Activated CD4-positive, alpha-beta memory T cell treated with anti-CD3 and anti-CD28 coated beads for 36 hours (primary cell): ENCODE measurements at regions not wholly inside any gene's neighbourhood (a gene's known extent, or its start where the extent isn't known, plus 50 kb on each side); places are given as distances from the start of the nearest gene placed in this dataset.

ENCODE experiments used
- CTCF ChIA-PET: fragments of 350-600 bp; sonication (Branson Sonifier 250); formaldehyde crosslinking; loops from one replicate; lab custom pipeline; 2021; ENCODE audit warnings: antibody characterized with exemption, inconsistent platforms; lab: Charles Lee
- POLR2A ChIA-PET: fragments of 350-600 bp; sonication (Branson Sonifier 250); formaldehyde crosslinking; loops from one replicate; lab custom pipeline; 2021; ENCODE audit warnings: antibody characterized with exemption; lab: Charles Lee
- DNase-seq: peaks from one replicate; pipeline ENCODE4 v3.0.0-alpha.2; 2020
- H3K27ac Mint-ChIP-seq: one replicate; pipeline ENCODE4 v1.8.0; 2021; ENCODE audit warnings: mixed read lengths
- H3K27me3 Mint-ChIP-seq: one replicate; pipeline ENCODE4 v1.8.0; 2021; ENCODE audit warnings: mixed read lengths
- H3K36me3 Mint-ChIP-seq: one replicate; pipeline ENCODE4 v1.8.0; 2021; ENCODE audit warnings: mixed read lengths
- H3K4me1 Mint-ChIP-seq: one replicate; pipeline ENCODE4 v1.8.0; 2021; ENCODE audit warnings: low read depth, mixed read lengths
- H3K4me3 Mint-ChIP-seq: one replicate; pipeline ENCODE4 v1.8.0; 2021; ENCODE audit warnings: mild to moderate bottlenecking, mixed read lengths
- H3K9me3 Mint-ChIP-seq: one replicate; pipeline ENCODE4 v1.8.0; 2021; ENCODE audit warnings: mixed read lengths
- intact Hi-C: fragments of 100-400 bp; cut with micrococcal nuclease; formaldehyde crosslinking; loops from one replicate; pipeline ENCODE4 v1.15.1; 2023

DNA sequence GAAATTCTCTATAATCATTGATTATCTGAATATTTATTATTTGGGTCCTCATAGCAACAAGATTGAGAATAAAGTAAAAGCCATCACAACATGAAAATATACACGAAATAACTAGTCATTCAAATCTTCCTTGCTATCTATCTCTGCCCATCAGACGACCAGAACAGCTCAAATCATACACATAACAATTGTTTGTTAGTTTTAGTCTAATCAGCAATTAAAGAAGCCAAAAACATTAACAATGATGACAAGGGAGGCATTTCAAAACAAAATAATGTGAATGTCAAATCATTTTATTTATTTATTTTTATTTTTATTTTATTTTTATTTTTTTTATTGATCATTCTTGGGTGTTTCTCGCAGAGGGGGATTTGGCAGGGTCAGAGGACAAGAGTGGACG, 106.0 kb upstream of the BNC2 start:
- ChIA-PET CTCF (no interaction called here), POLR2A (no interaction called here)
- intact Hi-C loops: no loop called here
- H3K4me1 Mint-ChIP-seq: no peaks in the 10 kb centered on the region
- no peak for DNase-seq
- no peak overlapping the region for H3K4me3 Mint-ChIP-seq
- H3K36me3 Mint-ChIP-seq: no peaks in the 10 kb centered on the region
- no peak overlapping the region for H3K27ac Mint-ChIP-seq
- no peaks in the 10 kb centered on the region for H3K27me3 Mint-ChIP-seq
- H3K9me3 Mint-ChIP-seq: peaks cover 15% of the 10 kb centered on the region

DNA sequence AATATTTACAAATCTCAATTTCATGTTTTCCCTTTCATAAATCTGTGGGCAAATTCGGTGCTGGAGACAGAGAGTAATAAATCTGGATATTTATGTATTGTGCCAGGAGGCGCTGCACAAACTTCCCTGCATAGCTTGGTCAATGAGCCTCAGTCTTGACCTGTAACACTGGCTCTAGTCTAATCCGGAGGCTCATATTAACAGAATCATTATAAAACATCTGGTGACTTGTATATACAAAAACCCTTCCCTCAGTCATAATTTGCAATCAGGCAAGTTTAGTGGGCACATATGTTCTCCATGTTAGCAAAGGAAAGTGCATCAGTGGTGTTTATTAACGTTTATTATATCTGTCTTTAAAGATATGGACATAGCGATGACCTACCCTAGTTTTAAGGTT, 104.0 kb upstream of the BNC2 start:
- CTCF ChIA-PET: no interaction called here
- Mint-ChIP-seq H3K9me3 (peaks cover 15% of the 10 kb centered on the region), H3K4me3 (no peak overlapping the region), H3K27ac (no peak overlapping the region), H3K4me1 (no peaks in the 10 kb centered on the region), H3K27me3 (no peaks in the 10 kb centered on the region), H3K36me3 (no peaks in the 10 kb centered on the region)
- intact Hi-C loops: no loop called here
- DNase-seq: no peak
- POLR2A ChIA-PET: no interaction called here

DNA sequence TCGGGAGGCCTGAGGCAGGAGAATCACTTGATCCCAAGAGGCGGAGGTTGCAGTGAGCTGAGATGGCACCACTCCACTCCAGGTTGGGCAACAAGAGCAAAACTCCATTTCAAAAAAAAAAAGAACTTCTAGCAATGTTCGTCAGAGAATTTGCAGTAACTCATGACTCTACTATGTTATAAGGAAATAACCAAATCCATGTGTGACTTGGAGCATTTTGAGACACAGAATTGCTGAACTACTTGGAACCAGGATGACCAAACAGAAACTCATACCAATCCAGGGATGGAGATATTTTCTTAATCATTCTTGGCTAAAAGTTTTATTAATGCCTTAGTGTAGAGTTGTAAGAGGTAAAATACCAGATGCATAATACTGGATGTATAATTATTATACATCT, 99.9 kb upstream of the BNC2 start:
- POLR2A ChIA-PET: no interaction called here
- Mint-ChIP-seq H3K4me3 (no peak overlapping the region), H3K27me3 (no peaks in the 10 kb centered on the region), H3K4me1 (no peaks in the 10 kb centered on the region), H3K9me3 (peaks cover 12% of the 10 kb centered on the region), H3K36me3 (no peaks in the 10 kb centered on the region), H3K27ac (no peak overlapping the region)
- intact Hi-C loops: no loop called here
- CTCF ChIA-PET: no interaction called here
- DNase-seq: no peak

DNA sequence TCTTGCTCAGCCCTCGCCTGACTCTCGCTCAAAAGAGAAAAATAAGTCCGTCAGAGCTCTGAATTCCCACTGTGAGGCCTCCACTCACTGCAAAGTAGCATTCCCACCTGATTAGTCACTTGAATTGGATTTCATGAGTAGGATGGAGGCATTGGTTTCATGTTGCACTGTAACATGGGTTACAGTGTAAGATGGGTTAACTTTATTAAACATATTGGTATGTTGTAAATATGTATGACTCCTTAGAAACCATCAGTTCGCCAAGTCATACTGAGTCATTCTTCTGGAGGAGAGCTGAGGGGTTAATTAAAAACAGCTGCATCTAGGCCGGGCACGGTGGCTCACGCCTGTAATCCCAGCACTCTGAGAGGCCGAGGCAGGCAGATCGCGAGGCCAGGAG, 93.8 kb upstream of the BNC2 start:
- no peaks in the 10 kb centered on the region for H3K4me1 Mint-ChIP-seq
- ChIA-PET CTCF (no interaction called here), POLR2A (no interaction called here)
- no peak for DNase-seq
- H3K36me3 Mint-ChIP-seq: no peaks in the 10 kb centered on the region
- H3K27ac Mint-ChIP-seq: no peak overlapping the region
- no peak overlapping the region for H3K4me3 Mint-ChIP-seq
- peaks cover 19% of the 10 kb centered on the region for H3K9me3 Mint-ChIP-seq
- no peaks in the 10 kb centered on the region for H3K27me3 Mint-ChIP-seq
- intact Hi-C loops: no loop called here

DNA sequence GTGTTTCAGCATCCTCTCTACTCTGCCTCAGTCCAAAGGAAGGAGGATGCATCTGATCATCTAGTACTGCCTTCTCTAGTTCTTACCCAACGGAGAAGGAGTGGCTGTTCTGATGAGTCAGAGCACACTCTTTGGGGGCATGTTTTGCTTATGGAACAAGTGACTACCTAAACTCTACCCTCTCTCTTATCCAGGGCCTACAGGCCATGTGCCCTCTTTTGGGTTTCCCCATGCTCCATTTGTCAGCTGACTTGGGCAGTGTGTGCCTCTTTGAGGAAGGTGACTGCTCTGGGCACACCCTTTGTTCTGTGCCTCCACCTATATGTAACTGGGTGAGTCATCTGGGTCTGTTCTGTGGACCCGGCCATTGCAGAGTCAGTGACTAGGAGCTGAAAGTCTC, 89.6 kb upstream of the BNC2 start:
- Mint-ChIP-seq H3K4me1 (no peaks in the 10 kb centered on the region), H3K27me3 (no peaks in the 10 kb centered on the region), H3K4me3 (no peak overlapping the region), H3K36me3 (no peaks in the 10 kb centered on the region), H3K27ac (no peak overlapping the region), H3K9me3 (peaks cover 19% of the 10 kb centered on the region)
- no peak for DNase-seq
- POLR2A ChIA-PET: no interaction called here
- CTCF ChIA-PET: no interaction called here
- intact Hi-C loops: no loop called here

DNA sequence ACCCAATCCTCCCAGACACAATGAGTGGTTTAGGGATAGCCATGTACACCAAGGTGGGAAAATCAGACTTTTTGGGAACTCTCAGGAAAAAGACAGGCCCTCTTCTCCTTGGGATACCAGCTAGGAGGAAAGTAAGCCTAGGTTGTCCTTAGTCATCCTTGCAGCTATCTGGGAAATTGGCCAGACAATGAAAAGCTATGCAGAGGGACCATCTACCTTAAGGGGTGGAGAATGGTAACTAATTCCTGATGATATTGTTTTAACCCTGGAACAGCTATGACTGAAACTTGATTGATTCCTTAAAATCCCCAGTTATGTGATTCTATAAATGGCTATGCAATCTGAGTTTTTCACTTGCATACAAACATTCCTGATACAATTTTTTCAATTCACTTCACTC, 88.9 kb upstream of the BNC2 start:
- Mint-ChIP-seq H3K36me3 (no peaks in the 10 kb centered on the region), H3K4me3 (no peak overlapping the region), H3K27ac (no peak overlapping the region), H3K9me3 (peaks cover 19% of the 10 kb centered on the region), H3K27me3 (no peaks in the 10 kb centered on the region), H3K4me1 (no peaks in the 10 kb centered on the region)
- DNase-seq: no peak
- intact Hi-C loops: no loop called here
- CTCF ChIA-PET: no interaction called here
- POLR2A ChIA-PET: no interaction called here

DNA sequence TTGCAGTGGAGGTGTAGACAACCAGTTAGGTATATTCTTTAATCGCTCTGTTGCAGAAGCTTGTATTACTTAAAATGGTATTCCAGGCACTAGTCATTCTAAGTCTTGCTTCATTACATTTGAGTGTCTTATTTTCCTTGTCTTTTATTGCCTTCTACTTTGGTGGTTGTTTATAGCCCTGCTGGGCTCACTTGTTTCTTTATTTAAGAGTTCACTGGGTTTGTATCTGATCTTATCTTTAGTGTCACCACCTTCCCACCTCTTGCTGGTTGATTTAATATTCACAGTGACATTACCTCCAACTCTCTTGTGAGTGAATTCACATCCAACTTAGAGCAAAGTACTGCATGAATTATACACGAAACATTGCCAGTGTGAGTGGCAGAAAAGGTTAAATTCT, 83.6 kb upstream of the BNC2 start:
- H3K27me3 Mint-ChIP-seq: no peaks in the 10 kb centered on the region
- no peak overlapping the region for H3K27ac Mint-ChIP-seq
- POLR2A ChIA-PET: no interaction called here
- no peak for DNase-seq
- no peaks in the 10 kb centered on the region for H3K9me3 Mint-ChIP-seq
- H3K4me1 Mint-ChIP-seq: no peaks in the 10 kb centered on the region
- CTCF ChIA-PET: no interaction called here
- H3K36me3 Mint-ChIP-seq: no peaks in the 10 kb centered on the region
- intact Hi-C loops: no loop called here
- H3K4me3 Mint-ChIP-seq: no peak overlapping the region

DNA sequence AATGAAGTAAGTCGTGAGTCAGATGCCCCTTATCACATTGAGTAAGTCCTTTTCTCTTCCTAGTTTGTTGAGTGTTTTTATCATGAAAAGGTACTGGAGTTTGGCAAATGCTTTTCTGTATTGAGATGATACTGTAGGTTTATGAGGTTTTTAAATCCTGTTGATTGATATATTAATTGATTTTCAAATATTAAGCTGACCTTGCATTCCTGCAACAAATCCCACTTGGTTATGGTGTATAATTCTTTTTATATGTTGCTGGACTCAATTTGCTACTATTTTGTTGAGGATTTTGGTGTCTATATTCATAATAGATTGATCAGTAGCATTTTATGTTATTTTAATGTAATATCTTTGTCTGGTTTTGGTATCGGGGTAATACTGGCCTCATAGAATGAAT, 81.0 kb upstream of the BNC2 start:
- H3K27me3 Mint-ChIP-seq: no peaks in the 10 kb centered on the region

DNA sequence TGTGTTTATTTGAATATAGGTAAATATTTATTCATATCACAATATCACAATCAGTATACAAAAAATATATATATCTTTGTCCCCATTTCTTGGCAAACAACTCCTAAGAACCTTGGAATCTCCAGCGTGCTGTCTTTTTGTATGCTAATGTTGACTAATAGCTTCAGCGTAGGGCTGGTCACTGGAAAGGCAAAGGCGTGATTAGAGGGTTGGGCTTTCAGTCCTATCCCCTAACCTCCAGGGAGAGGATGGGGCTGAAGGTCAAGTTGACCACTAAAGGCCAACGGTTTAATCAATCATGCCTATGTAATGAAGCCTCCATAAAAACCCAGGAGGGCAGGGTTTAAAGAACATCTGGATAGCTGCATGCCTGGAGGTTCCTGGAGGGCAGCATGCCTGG, 79.6 kb upstream of the BNC2 start:
- H3K36me3 Mint-ChIP-seq: no peaks in the 10 kb centered on the region
- H3K9me3 Mint-ChIP-seq: no peaks in the 10 kb centered on the region
- no peak overlapping the region for H3K27ac Mint-ChIP-seq
- H3K4me1 Mint-ChIP-seq: no peaks in the 10 kb centered on the region
- no peaks in the 10 kb centered on the region for H3K27me3 Mint-ChIP-seq
- DNase-seq: no peak
- H3K4me3 Mint-ChIP-seq: no peak overlapping the region
- intact Hi-C loops: no loop called here
- ChIA-PET CTCF (no interaction called here), POLR2A (no interaction called here)

More for the DNA sequence above, 81.0 kb upstream of the BNC2 start:
- H3K27ac Mint-ChIP-seq: no peak overlapping the region
- CTCF ChIA-PET: no interaction called here
- H3K9me3 Mint-ChIP-seq: no peaks in the 10 kb centered on the region
- intact Hi-C loops: no loop called here
- no peaks in the 10 kb centered on the region for H3K36me3 Mint-ChIP-seq
- H3K4me1 Mint-ChIP-seq: no peaks in the 10 kb centered on the region
- DNase-seq: no peak
- H3K4me3 Mint-ChIP-seq: no peak overlapping the region
- POLR2A ChIA-PET: no interaction called here

DNA sequence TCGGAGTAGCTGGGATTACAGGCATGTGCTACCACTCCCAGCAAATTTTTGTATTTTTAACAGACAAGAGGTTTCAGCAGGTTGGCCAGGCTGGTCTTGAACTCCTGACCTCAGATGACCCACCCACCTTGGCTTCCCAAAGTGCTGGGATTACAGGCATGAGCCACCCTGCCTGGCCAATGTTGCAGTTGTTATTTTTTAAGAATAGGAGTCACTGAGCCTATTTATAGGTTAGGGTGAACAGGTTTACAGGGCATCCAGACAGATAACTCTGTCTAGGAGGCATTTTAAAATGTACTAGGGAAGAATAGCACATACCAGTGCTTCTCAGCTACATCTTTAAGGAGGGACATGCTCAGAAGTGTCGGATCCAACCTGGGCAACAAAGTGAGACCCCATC, 60.1 kb upstream of the BNC2 start:
- CTCF ChIA-PET: no interaction called here

DNA sequence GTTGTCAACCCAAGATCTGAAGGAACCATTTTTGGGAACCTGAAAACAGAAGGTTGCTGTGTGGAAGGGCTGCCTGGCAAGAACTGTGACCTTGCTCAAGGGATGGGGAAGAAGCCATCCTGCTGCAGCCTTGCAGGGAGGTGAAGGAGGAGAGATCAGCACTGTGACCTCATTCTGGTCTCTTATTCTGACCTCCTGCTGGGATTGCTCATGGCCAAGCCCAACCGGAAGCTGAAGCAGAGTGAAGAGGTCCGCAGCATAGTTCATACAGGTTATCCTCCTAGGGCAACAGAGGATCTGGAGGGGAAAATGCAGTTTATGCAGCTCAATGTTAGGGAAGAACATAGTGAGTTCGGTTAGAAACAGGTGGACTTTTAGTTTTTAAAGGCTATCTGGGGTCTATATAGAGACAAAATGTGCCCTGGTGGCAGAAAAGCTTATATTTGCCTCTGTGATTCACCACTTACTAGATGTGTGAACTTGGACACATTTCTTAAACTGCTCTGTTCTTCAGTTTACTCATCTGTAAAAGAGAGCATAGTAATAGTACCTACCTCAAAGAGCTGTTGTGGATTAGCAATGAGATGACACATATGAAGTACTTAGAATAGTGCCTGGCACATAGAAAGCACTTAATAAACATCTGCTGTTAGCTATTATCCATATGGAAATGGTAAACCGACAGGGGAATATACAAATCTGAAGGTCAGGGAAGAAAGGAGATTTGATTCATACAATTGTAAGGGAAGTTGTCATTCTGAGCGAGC, 57.9 kb upstream of the BNC2 start:
- no peaks in the 10 kb centered on the region for H3K27me3 Mint-ChIP-seq
- no peaks in the 10 kb centered on the region for H3K4me1 Mint-ChIP-seq
- no peak for DNase-seq
- CTCF ChIA-PET: no interaction called here
- H3K27ac Mint-ChIP-seq: no peak overlapping the region
- no peaks in the 10 kb centered on the region for H3K36me3 Mint-ChIP-seq
- H3K4me3 Mint-ChIP-seq: no peak overlapping the region
- intact Hi-C loops: no loop called here
- H3K9me3 Mint-ChIP-seq: peaks cover 17% of the 10 kb centered on the region
- POLR2A ChIA-PET: no interaction called here

More for the DNA sequence above, 60.1 kb upstream of the BNC2 start:
- no peaks in the 10 kb centered on the region for H3K4me1 Mint-ChIP-seq
- POLR2A ChIA-PET: no interaction called here
- no peak for DNase-seq
- H3K9me3 Mint-ChIP-seq: peaks cover 15% of the 10 kb centered on the region
- H3K27me3 Mint-ChIP-seq: no peaks in the 10 kb centered on the region
- no peak overlapping the region for H3K27ac Mint-ChIP-seq
- H3K36me3 Mint-ChIP-seq: no peaks in the 10 kb centered on the region
- H3K4me3 Mint-ChIP-seq: no peak overlapping the region
- intact Hi-C loops: no loop called here

DNA sequence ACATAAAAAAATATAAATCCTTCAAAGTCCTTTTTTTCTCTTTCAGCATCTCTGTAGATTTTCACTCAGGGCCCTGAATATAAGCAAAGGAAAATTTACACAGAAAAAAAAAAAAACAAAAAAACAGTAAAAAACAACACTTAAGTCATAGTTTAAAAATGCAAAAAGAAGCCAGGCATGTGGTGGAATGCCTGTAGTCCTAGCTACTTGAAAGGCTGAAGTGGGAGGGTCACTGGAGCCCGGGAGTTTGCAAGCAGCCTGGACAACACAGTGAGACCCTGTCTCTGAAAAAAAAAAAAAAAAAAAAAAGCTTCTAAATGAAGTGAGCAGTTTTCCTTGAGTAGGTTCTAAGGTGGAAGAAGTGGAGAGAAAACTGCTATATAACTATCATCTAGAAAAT, 55.0 kb upstream of the BNC2 start:
- Mint-ChIP-seq H3K4me3 (no peak overlapping the region), H3K9me3 (peaks cover 9% of the 10 kb centered on the region), H3K36me3 (no peaks in the 10 kb centered on the region), H3K4me1 (no peaks in the 10 kb centered on the region), H3K27me3 (no peaks in the 10 kb centered on the region), H3K27ac (no peak overlapping the region)
- ChIA-PET CTCF (no interaction called here), POLR2A (no interaction called here)
- intact Hi-C loops: no loop called here
- DNase-seq: no peak

DNA sequence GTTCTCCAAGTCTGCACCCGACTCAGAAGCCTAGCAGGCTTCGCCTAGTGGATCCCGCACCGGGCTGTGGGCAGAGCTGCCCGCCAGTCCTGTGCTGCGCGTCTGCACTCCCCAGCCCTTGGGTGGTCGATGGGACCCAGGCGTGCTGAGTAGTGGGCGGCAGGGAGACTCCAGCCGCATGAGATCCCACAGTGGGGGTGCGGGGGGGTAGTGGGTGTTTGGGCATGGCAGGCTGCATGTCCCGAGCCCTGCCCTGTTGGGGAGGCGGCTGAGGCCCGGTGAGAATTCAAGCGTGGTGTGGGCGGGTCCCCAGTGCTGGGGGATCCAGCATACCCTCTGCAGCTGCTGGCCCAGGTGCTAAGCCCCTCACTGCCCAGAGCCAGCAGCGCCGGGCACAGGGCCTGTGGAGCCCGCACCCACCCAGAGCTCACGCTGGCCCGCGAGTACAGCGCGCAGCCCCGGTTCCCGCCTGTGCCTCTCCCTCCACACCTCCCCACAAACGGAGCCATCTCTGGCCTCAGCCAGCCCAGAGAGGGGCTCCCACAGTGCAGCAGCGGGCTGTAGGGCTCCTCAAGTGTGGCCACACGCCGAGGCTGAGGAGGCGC, 53.9 kb upstream of the BNC2 start:
- H3K27ac Mint-ChIP-seq: no peak overlapping the region
- intact Hi-C loops: no loop called here
- POLR2A ChIA-PET: no interaction called here
- DNase-seq: no peak
- H3K4me3 Mint-ChIP-seq: no peak overlapping the region
- H3K4me1 Mint-ChIP-seq: no peaks in the 10 kb centered on the region
- H3K27me3 Mint-ChIP-seq: no peaks in the 10 kb centered on the region
- H3K36me3 Mint-ChIP-seq: no peaks in the 10 kb centered on the region
- H3K9me3 Mint-ChIP-seq: peaks cover 9% of the 10 kb centered on the region
- CTCF ChIA-PET: no interaction called here
